Neural progenitor cell (in vitro differentiated cells): ENCODE measurements at regions not wholly inside any gene's neighbourhood (a gene's known extent, or its start where the extent isn't known, plus 50 kb on each side); places are given as distances from the start of the nearest gene placed in this dataset.

Source experiments
- DNase-seq: peaks from one replicate; pipeline ENCODE4 v3.0.0-alpha.2; 2016; ENCODE audit warnings: low spot score
- H2AFZ ChIP-seq: fragments of 200-600 bp; sonication (generic); replicated peaks from 2 replicates; pipeline ENCODE4 v1.6.1; 2016; ENCODE audit warnings: antibody characterized with exemption
- H3F3A ChIP-seq: fragments of 200-600 bp; sonication (generic); 2 replicates; pipeline ENCODE4 v1.6.1; 2016; ENCODE audit warnings: antibody characterized with exemption, low read depth
- H3K27ac ChIP-seq: fragments of 200-600 bp; sonication (generic); 2 replicates; pipeline ENCODE4 v1.5.1; 2016; ENCODE audit warnings: mild to moderate bottlenecking
- H3K27me3 ChIP-seq: fragments of 200-600 bp; sonication (generic); 2 replicates; pipeline ENCODE4 v1.6.1; 2016; ENCODE audit warnings: mild to moderate bottlenecking, moderate library complexity
- H3K36me3 ChIP-seq: fragments of 200-600 bp; sonication (generic); 2 replicates; pipeline ENCODE4 v1.5.1; 2016
- H3K4me1 ChIP-seq: fragments of 200-600 bp; sonication (generic); 2 replicates; pipeline ENCODE4 v1.6.1; 2016; ENCODE audit warnings: mixed run types
- H3K4me2 ChIP-seq: fragments of 200-600 bp; sonication (generic); 2 replicates; pipeline ENCODE4 v1.6.1; 2016
- H3K4me3 ChIP-seq: fragments of 200-600 bp; sonication (generic); 2 replicates; pipeline ENCODE4 v1.5.1; 2016
- H3K79me2 ChIP-seq: fragments of 200-600 bp; sonication (generic); 2 replicates; pipeline ENCODE4 v1.6.1; 2016; ENCODE audit warnings: low read depth
- H3K9ac ChIP-seq: fragments of 200-600 bp; sonication (generic); 2 replicates; pipeline ENCODE4 v1.6.1; 2016
- H3K9me3 ChIP-seq: fragments of 200-600 bp; sonication (generic); 2 replicates; pipeline ENCODE4 v1.5.1; 2016; ENCODE audit warnings: low read depth
- H4K20me1 ChIP-seq: fragments of 200-600 bp; sonication (generic); 2 replicates; pipeline ENCODE4 v1.6.1; 2016; ENCODE audit warnings: low read depth
- H3K27ac Mint-ChIP-seq: 3 replicates; pipeline ENCODE4 v1.8.0; 2021; ENCODE audit warnings: mixed read lengths
- H3K27me3 Mint-ChIP-seq: 2 replicates; pipeline ENCODE4 v1.8.0; 2022; ENCODE audit warnings: low read depth, mild to moderate bottlenecking, inconsistent platforms, moderate library complexity, mixed read lengths; ENCODE audit not compliant: insufficient read depth
- H3K36me3 Mint-ChIP-seq: 3 replicates; pipeline ENCODE4 v1.8.0; 2021; ENCODE audit warnings: mixed read lengths
- H3K4me1 Mint-ChIP-seq: 3 replicates; pipeline ENCODE4 v1.8.0; 2021; ENCODE audit warnings: mixed read lengths
- H3K4me3 Mint-ChIP-seq: 3 replicates; pipeline ENCODE4 v1.8.0; 2021; ENCODE audit warnings: mild to moderate bottlenecking, moderate library complexity, mixed read lengths
- H3K9me3 Mint-ChIP-seq: 3 replicates; pipeline ENCODE4 v1.8.0; 2020; ENCODE audit warnings: mixed read lengths
- EZH2 ChIP-seq: fragments of 200-600 bp; sonication (generic); IDR thresholded peaks from 2 replicates; pipeline ENCODE4 v1.6.1; 2017; ENCODE audit warnings: antibody characterized with exemption, mild to moderate bottlenecking, moderate library complexity
- EZH2phosphoT487 ChIP-seq: fragments of 200-600 bp; sonication (generic); IDR thresholded peaks from 2 replicates; pipeline ENCODE4 v1.6.1; 2017; ENCODE audit warnings: antibody characterized with exemption
- TF ChIP-seq, protein P1 (sequence below): fragments of 200-600 bp; sonication (generic); IDR thresholded peaks from 2 replicates; pipeline ENCODE4 v1.5.1; 2017; ENCODE audit warnings: antibody characterized with exemption, mild to moderate bottlenecking

DNA sequence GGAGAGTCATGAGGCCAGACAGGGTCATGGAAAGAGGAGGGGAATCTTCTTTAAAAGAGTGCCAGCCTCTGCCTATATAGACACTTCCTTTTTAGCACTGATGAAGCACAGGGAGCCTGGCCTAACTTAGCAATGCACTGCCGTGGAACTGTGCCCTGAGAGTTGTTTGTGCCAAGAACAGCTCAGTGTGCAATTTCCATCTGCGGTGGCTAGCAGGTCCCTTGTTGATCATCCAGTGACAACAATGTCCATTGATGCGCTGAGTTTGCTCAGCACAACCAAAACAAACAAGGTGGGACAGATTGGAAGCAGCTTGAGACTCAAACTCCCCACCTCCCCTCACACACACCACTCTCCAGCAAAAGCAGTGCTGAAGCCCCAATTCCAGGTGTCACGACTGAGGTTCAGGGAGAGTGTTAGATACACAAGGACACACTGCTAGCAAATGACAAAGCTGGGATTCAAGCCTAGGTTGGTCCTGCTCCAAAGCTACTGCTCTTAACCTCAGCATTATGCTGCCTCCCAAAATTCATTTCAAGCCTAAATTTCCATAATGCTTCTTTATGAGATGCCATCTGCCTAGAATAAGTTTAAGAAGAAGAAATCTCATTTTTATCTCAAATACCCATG, 316.6 kb upstream of the UBE2E2 start:
- no peaks in the 10 kb centered on the region for H3K9me3 ChIP-seq
- no peaks in the 10 kb centered on the region for H3K27me3 ChIP-seq
- H3K79me2 ChIP-seq, result no peaks in the 10 kb centered on the region
- no peaks in the 10 kb centered on the region for H3K36me3 ChIP-seq
- no peak overlapping the region for H3K27ac ChIP-seq
- H2AFZ ChIP-seq, result no peak overlapping the region
- no peaks in the 10 kb centered on the region for H3K4me1 Mint-ChIP-seq
- H4K20me1 ChIP-seq, result no peaks in the 10 kb centered on the region
- no peaks in the 10 kb centered on the region for H3K9me3 Mint-ChIP-seq
- H3K4me1 ChIP-seq, result no peaks in the 10 kb centered on the region
- no peak overlapping the region for H3K4me3 Mint-ChIP-seq
- no peaks in the 10 kb centered on the region for H3F3A ChIP-seq
- H3K36me3 Mint-ChIP-seq, result no peaks in the 10 kb centered on the region
- no peak for TF ChIP-seq EZH2phosphoT487
- TF ChIP-seq, protein P1, sequence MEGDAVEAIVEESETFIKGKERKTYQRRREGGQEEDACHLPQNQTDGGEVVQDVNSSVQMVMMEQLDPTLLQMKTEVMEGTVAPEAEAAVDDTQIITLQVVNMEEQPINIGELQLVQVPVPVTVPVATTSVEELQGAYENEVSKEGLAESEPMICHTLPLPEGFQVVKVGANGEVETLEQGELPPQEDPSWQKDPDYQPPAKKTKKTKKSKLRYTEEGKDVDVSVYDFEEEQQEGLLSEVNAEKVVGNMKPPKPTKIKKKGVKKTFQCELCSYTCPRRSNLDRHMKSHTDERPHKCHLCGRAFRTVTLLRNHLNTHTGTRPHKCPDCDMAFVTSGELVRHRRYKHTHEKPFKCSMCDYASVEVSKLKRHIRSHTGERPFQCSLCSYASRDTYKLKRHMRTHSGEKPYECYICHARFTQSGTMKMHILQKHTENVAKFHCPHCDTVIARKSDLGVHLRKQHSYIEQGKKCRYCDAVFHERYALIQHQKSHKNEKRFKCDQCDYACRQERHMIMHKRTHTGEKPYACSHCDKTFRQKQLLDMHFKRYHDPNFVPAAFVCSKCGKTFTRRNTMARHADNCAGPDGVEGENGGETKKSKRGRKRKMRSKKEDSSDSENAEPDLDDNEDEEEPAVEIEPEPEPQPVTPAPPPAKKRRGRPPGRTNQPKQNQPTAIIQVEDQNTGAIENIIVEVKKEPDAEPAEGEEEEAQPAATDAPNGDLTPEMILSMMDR, result no peak
- TF ChIP-seq EZH2, result no peak
- H3K27me3 Mint-ChIP-seq, result peaks cover 2% of the 10 kb centered on the region
- no peak overlapping the region for H3K27ac Mint-ChIP-seq
- H3K9ac ChIP-seq, result no peak overlapping the region
- no peak overlapping the region for H3K4me3 ChIP-seq
- no peak for DNase-seq
- no peak overlapping the region for H3K4me2 ChIP-seq

DNA sequence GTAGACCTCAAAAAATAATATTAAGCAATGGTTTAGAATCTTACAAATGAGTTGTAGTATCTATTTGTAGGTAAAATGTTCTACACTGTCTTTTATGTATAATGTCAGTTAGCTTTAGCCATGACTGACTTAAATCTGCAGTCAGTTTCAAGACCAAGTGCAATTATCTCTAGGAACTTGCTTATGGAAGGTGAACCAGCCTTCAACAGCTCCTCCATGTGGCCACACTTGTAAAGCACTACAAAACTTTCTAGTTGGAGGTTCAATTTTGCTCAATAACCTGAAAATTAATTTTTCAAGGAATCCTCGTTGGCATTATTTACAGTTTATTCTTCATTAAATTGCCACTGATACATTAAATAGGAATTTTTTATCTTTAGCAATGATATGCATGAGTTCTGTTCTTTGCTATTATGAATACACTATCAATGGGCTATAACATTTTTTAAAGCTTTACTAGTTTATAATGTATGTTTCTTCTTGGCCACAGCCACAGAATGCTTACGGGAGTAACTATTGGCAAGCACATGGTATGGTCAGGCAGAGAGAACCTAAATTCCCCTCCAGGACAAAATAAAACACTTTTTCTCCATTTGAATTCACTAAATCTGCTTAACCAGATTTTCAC, 315.3 kb upstream of the UBE2E2 start:
- H3K9me3 Mint-ChIP-seq, result no peaks in the 10 kb centered on the region
- H3K27ac ChIP-seq, result no peak overlapping the region
- H3K27ac Mint-ChIP-seq, result no peak overlapping the region
- H3K36me3 Mint-ChIP-seq, result no peaks in the 10 kb centered on the region
- peaks cover 5% of the 10 kb centered on the region for H3K27me3 Mint-ChIP-seq
- H3F3A ChIP-seq, result no peaks in the 10 kb centered on the region
- no peaks in the 10 kb centered on the region for H3K9me3 ChIP-seq
- no peaks in the 10 kb centered on the region for H3K79me2 ChIP-seq
- no peaks in the 10 kb centered on the region for H3K36me3 ChIP-seq
- no peak for TF ChIP-seq EZH2
- TF ChIP-seq, protein P1, result peak; percentile 72
- H3K4me3 ChIP-seq, result no peak overlapping the region
- no peak overlapping the region for H3K4me3 Mint-ChIP-seq
- H3K9ac ChIP-seq, result no peak overlapping the region
- H3K4me1 ChIP-seq, result no peaks in the 10 kb centered on the region
- H3K27me3 ChIP-seq, result no peaks in the 10 kb centered on the region
- no peaks in the 10 kb centered on the region for H4K20me1 ChIP-seq
- peak; percentile 39 for DNase-seq
- no peak overlapping the region for H2AFZ ChIP-seq
- no peaks in the 10 kb centered on the region for H3K4me1 Mint-ChIP-seq
- H3K4me2 ChIP-seq, result no peak overlapping the region

DNA sequence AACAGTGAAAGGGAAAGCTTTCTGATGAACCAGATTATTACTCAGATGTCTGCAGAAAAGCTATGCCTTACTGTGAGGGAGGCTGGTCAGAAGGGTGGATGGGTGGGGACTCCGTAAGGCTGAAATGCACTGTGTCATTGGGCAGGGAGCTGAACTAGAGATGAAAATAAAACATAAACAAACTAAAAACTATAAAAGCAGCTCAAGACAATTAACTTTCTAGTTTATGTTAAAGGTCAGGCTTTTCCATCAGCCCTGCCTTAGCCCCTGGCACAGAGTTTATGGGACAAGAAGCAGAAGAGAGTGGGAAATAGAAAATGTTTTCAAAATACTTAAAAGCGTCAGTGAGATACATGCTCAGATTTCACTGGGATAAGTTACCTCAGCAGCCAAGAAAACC, 310.0 kb upstream of the UBE2E2 start:
- Mint-ChIP-seq H3K27me3 (peaks cover 8% of the 10 kb centered on the region), H3K4me3 (no peak overlapping the region), H3K4me1 (no peaks in the 10 kb centered on the region), H3K36me3 (no peaks in the 10 kb centered on the region), H3K27ac (no peak overlapping the region), H3K9me3 (no peaks in the 10 kb centered on the region)
- no peaks in the 10 kb centered on the region for H3K27me3 ChIP-seq
- no peak overlapping the region for H2AFZ ChIP-seq
- no peaks in the 10 kb centered on the region for H3K4me1 ChIP-seq
- H3K4me3 ChIP-seq, result no peak overlapping the region
- H3K9me3 ChIP-seq, result no peaks in the 10 kb centered on the region
- no peaks in the 10 kb centered on the region for H3K36me3 ChIP-seq
- no peaks in the 10 kb centered on the region for H3K79me2 ChIP-seq
- H3K27ac ChIP-seq, result no peak overlapping the region
- no peaks in the 10 kb centered on the region for H3F3A ChIP-seq
- no peak overlapping the region for H3K9ac ChIP-seq
- H4K20me1 ChIP-seq, result no peaks in the 10 kb centered on the region
- H3K4me2 ChIP-seq, result no peak overlapping the region
- no peak for DNase-seq
- TF ChIP-seq EZH2phosphoT487 (no peak), EZH2 (no peak)
- TF ChIP-seq, protein P1, result no peak
